Spinal cord (tissue), 9 donors: ENCODE measurements at regions not wholly inside any gene's neighbourhood (a gene's known extent, or its start where the extent isn't known, plus 50 kb on each side); places are given as distances from the start of the nearest gene placed in this dataset.
A peak's percentile ranks its signal among the peaks of the same experiment; 100 is the strongest.

Experiments used
- DNase-seq, 6 donors: peaks; one replicate each; pipeline versions ENCODE4 v3.0.0 to v3.0.0-alpha.2; 2013 to 2015; ENCODE audit warnings: low spot score in 6 of 6, low read depth in 4 of 6
- H3K27ac ChIP-seq: one replicate; pipeline ENCODE4 v1.5.1; 2013; ENCODE audit warnings: low read depth, low read length, control low read depth
- H3K27me3 ChIP-seq: one replicate; pipeline ENCODE4 v1.6.1; 2013; ENCODE audit warnings: low read length; ENCODE audit not compliant: control insufficient read depth, insufficient read depth
- H3K36me3 ChIP-seq: one replicate; pipeline ENCODE4 v1.6.1; 2013; ENCODE audit warnings: low read length; ENCODE audit not compliant: control insufficient read depth, insufficient read depth
- H3K4me1 ChIP-seq: one replicate; pipeline ENCODE4 v1.6.1; 2013; ENCODE audit warnings: low read length; ENCODE audit not compliant: control insufficient read depth, insufficient read depth
- H3K4me3 ChIP-seq: one replicate; pipeline ENCODE4 v1.5.1; 2013; ENCODE audit warnings: low read depth, low read length, control low read depth
- H3K9me3 ChIP-seq: one replicate; pipeline ENCODE4 v1.6.1; 2013; ENCODE audit warnings: low read length; ENCODE audit not compliant: control insufficient read depth, insufficient read depth
- WGBS: methylation state at CpG from one replicate; pipeline ENCODE4 v1.1.5; 2013; ENCODE audit warnings: missing lambda C conversion rate; ENCODE audit not compliant: insufficient coverage; 5-methylcytosine and 5-hydroxymethylcytosine counted together
- donor health status: healthy.

DNA sequence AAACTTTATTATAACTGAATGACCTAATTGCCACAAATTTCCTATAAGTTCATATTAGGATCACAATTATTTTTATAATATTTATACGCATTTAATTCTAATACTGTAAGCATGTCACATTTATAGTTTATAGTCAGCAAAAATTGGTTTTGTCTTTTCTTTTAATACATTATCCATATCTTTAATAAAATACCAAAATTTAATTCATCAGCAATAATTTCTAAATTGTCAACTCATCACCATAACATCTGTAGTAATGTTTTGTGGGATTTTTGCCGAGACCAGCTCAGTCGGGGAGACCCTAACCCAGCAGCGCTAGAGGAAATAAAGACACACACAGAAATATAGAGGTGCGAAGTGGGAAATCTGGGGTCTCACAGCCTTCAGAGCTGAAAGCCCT lies 254.2 kb downstream of the KIF21A start:
- no CpG with 5 or more reads among the region's 5 CpGs for WGBS
- Histone ChIP-seq H3K9me3 (no peaks in the 10 kb centered on the region), H3K4me3 (no peak overlapping the region), H3K4me1 (no peaks in the 10 kb centered on the region), H3K27ac (no peak overlapping the region), H3K27me3 (no peaks in the 10 kb centered on the region), H3K36me3 (no peaks in the 10 kb centered on the region)
- DNase-seq, result no peak

DNA sequence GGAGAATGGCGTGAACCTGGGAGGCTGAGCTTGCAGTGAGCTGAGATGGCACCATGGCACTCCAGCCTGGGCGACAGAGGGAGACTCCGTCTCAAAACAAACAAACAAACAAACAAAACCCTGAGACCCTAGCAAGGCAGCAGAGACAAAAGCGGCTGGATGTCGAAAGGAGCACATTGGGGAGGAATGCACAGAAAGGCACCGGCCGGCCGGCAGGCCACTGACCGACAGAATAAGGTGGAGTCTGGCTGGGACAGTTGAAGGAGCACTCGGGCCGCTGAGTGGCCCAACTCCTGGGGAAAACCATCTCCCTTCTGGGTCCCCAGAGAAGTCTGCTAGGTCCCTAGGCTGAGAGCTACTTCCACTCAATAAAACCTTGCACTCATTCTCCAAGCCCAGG lies 256.2 kb downstream of the KIF21A start:
- Histone ChIP-seq H3K4me3 (no peak overlapping the region), H3K9me3 (no peaks in the 10 kb centered on the region), H3K27ac (no peak overlapping the region), H3K36me3 (no peaks in the 10 kb centered on the region), H3K27me3 (no peaks in the 10 kb centered on the region), H3K4me1 (no peaks in the 10 kb centered on the region)
- no peak for DNase-seq
- 87% methylated on average over 9 of the region's 11 CpGs for WGBS

DNA sequence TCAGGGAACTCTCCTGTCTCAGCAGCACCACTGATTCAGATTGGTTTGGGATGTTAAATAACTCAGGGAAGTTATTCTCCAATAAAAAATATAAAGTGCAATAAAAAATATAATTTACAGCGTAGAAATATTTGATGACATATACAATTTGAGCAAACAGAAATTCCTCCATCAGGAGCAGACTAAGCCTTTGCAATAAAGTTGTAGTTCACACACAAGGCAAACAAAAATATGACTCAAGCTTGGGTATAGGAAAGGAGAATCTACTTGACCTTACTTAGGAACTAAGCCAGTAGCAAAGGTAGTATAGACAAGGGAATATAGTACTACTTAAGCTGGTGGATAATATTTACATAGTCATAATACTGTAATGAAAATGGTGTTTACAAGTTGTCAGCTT lies 264.1 kb downstream of the KIF21A start:
- Histone ChIP-seq H3K36me3 (no peaks in the 10 kb centered on the region), H3K27ac (no peak overlapping the region), H3K27me3 (no peaks in the 10 kb centered on the region), H3K9me3 (no peaks in the 10 kb centered on the region), H3K4me3 (no peak overlapping the region), H3K4me1 (no peaks in the 10 kb centered on the region)
- DNase-seq, result no peak
- no CpG with 5 or more reads among the region's 1 CpG for WGBS

DNA sequence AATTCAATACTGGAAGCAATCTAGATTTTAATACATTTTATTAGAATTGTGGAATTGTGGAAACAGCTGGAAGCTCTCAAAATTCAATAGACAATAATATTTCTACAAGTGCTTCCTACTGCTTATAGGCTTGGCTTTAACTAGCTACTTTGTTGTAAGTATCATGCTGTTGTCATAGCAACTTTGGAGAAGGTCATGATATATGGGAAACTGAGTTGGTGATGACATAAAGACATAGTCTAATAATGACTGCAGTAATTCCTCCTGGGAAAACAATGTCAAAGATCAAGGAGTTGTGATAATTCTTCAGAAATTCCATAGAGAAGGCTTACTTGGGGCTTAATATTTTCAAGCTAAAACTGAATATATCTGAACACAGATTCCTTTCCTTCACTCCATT lies 266.6 kb downstream of the KIF21A start:
- Histone ChIP-seq H3K4me3 (no peak overlapping the region), H3K27ac (no peak overlapping the region), H3K4me1 (no peaks in the 10 kb centered on the region), H3K36me3 (no peaks in the 10 kb centered on the region), H3K9me3 (no peaks in the 10 kb centered on the region), H3K27me3 (no peaks in the 10 kb centered on the region)
- peak in 2 of 6 donors; percentile 24 to 64 for DNase-seq

DNA sequence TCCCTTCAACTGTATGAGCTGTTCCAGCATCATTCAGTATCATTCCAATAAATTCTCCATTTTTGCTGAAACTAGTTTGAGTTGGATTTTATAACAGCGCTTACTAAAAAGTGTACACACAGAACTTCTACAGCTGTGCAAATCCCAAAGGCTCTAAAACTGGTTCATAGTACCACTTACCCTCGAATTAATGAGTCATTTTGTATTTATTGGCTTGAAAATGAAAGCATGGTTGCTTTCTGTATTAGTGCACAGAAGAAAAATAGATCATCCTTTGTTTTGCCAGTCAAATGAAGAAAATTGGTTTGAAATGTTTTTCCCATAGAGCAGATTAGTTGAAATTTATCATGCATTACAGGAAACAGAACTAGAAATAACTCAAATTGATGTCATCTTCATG lies 268.3 kb upstream of the CPNE8 start:
- Histone ChIP-seq H3K9me3 (no peaks in the 10 kb centered on the region), H3K4me1 (no peaks in the 10 kb centered on the region), H3K36me3 (no peaks in the 10 kb centered on the region), H3K27ac (no peak overlapping the region), H3K4me3 (no peak overlapping the region), H3K27me3 (no peaks in the 10 kb centered on the region)
- WGBS, result no CpG with 5 or more reads among the region's 2 CpGs
- peak in 2 of 6 donors; percentile 24 to 72 for DNase-seq

DNA sequence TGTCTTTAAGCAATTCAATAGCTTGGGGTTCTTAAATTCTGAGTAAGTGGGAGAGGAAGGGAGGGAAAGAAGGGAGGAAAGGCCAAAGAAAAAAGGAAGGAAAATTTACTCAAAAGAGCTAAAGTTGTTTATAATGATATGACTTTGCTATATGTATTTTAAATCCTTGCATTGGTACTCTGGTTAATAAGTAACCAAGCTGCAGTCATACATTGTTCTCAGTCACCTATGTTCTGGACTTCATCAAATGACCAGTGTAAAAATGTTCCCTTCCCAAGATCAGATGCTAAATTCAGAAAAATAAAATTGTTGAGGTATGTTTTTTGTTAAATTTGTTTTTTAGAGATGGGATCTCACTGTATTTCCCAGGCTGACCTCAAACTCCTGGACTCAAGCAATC lies 259.9 kb upstream of the CPNE8 start:
- Histone ChIP-seq H3K36me3 (no peaks in the 10 kb centered on the region), H3K27ac (no peak overlapping the region), H3K4me1 (no peaks in the 10 kb centered on the region), H3K27me3 (no peaks in the 10 kb centered on the region), H3K4me3 (no peak overlapping the region), H3K9me3 (no peaks in the 10 kb centered on the region)
- DNase-seq, result no peak

DNA sequence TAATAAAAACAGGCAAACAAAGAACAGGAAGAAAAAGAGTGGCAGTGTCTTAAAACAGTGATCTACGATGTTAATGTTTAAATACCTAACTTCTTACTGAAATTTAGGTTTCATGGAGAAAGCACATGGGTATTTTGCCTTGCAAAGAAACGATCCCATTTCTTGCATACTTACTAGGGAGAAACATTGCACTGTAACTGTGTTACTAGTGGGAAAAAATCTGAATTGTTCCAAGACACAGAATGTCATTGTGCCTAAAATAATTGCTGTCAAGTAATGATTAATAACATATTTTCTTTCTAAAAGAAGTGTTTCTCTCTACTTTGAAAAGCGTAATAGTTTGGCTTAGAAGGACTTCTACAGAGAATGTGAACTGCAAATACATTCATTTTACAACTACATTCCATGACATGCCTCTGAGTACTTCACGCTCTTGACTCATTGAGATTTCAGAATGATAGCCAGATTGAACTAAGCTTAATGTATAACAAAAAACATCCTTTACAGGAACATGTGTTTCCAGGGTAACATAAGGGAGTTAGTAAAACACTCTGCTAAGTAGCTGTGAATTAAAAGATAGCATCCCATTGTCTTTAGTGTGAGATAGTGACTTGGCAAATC lies 256.2 kb upstream of the CPNE8 start:
- H3K9me3 ChIP-seq, result no peaks in the 10 kb centered on the region
- DNase-seq, result peak in 2 of 6 donors; percentile 4 to 34
- no CpG with 5 or more reads among the region's 4 CpGs for WGBS

DNA sequence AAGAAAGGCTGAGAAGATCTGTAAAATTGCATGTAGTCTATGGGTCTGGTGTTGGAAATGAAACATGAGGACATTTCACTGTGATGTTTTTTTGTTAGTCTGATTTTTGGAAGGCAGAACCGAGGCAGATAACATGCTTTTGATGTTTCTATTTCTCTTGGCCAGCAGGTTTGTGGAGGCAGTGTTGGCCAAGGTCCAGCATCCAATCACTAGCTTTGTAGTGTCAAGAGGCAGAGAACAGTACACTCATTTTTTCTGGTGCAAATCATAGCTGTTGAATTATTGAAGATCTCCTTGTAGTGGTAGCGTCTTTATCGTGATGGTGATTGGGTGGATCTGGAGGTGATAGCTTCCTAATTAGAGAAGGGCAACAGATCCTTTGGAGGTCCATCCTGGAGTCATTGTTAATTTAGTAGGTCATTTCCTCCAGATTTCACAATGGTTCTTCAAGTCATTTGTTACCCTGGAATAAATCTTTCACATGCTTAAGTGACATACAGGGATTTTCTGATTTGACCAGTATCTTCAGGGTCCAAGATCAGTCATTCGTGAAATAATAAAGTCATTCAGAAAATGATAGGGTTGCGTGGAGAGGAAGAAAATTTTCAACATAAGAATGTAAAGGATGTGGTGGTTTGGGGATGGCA lies 252.4 kb upstream of the CPNE8 start:
- Histone ChIP-seq H3K4me3 (no peak overlapping the region), H3K9me3 (no peaks in the 10 kb centered on the region), H3K27ac (no peak overlapping the region), H3K27me3 (no peaks in the 10 kb centered on the region), H3K4me1 (no peaks in the 10 kb centered on the region), H3K36me3 (no peaks in the 10 kb centered on the region)
- peak in 1 of 6 donors; percentile 43 for DNase-seq
- WGBS, result 87% methylated on average over 5 of the region's 5 CpGs

More for the DNA sequence above, 256.2 kb upstream of the CPNE8 start:
- Histone ChIP-seq H3K27ac (peak overlapping the region; percentile 25), H3K27me3 (no peaks in the 10 kb centered on the region), H3K4me3 (no peak overlapping the region), H3K36me3 (no peaks in the 10 kb centered on the region), H3K4me1 (no peaks in the 10 kb centered on the region)

DNA sequence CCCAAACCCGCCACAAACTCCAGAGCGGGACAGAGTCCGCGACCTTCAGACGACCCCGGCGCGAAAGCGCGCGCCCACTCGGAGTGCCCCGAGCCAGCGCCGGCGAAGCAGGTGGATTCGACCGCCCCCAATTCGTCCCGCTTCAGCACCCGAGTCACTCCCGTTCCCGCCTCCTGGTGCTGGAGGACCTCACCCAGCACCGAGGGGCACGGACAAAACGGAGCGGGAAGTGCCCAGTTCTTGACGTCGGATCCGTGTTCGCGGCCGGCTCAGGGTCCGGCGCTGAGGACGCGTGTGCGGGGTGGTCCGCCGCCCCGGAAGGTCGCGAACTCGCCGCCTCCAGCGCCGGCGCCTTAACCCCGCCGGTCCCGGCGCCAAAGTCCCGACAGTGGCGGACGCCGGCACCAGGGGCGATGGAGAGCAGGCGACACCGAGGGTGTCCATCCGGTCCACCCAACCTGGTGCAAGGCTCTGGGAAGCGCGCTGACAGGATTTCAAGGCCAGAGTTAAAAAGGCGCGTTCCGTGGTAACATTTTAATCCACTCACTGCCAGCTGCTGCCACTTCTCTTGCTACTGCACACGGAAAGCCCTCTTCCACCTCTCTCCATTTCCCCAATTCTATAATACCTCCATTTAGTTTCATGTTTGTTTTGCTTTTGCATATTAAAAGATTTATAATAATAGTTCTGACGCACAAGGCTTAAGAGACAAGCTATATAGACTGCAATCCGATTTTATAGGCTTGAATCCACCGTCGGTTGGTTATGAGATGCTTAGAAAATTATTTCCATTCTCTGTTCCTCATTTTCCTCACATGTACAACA lies 240.0 kb upstream of the CPNE8 start:
- Histone ChIP-seq H3K4me1 (peaks cover 12% of the 10 kb centered on the region), H3K27ac (no peak overlapping the region), H3K4me3 (peak overlapping the region; percentile 58), H3K27me3 (peaks cover 4% of the 10 kb centered on the region), H3K36me3 (no peaks in the 10 kb centered on the region), H3K9me3 (no peaks in the 10 kb centered on the region)
- peak in 3 of 6 donors; percentile 37 to 73 (median 67) for DNase-seq
- WGBS, result 2% methylated on average over 65 of the region's 70 CpGs
